GM18520 (cell line): ENCODE measurements at regions not wholly inside any gene's neighbourhood (a gene's known extent, or its start where the extent isn't known, plus 50 kb on each side); places are given as distances from the start of the nearest gene placed in this dataset.
A peak's percentile ranks its signal among the peaks of the same experiment; 100 is the strongest.
"Not testable (repeated sequence)": the region's sequence is repeated elsewhere in the genome, so short reads cannot be mapped to it uniquely, and the experiment has no call there.

ENCODE experiments used
- ATAC-seq: cut with Tn5 transposase; IDR thresholded peaks from one replicate; pipeline ENCODE4 v1.9.1; 2021; ENCODE audit not compliant: unreplicated experiment

DNA sequence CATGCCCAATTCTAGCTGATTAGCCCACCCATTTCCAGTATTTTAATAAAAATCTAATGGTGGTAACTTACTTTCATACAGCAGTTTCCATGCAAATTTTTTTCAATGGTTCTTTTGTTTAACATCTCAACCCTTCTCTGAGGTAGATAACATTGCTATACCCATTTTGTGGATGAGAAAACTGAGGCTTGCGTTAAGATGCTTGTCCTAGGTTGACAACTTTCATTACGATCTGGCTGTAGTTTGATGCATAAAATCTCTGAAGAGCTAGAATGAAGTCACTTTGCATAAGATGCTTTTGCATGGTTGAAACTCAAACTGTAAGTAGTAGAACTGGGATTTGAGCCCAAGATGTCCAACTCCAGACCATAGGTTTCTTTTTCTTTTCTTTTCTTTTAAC is 309.5 kb upstream of the PODXL start:
- no peak for ATAC-seq

DNA sequence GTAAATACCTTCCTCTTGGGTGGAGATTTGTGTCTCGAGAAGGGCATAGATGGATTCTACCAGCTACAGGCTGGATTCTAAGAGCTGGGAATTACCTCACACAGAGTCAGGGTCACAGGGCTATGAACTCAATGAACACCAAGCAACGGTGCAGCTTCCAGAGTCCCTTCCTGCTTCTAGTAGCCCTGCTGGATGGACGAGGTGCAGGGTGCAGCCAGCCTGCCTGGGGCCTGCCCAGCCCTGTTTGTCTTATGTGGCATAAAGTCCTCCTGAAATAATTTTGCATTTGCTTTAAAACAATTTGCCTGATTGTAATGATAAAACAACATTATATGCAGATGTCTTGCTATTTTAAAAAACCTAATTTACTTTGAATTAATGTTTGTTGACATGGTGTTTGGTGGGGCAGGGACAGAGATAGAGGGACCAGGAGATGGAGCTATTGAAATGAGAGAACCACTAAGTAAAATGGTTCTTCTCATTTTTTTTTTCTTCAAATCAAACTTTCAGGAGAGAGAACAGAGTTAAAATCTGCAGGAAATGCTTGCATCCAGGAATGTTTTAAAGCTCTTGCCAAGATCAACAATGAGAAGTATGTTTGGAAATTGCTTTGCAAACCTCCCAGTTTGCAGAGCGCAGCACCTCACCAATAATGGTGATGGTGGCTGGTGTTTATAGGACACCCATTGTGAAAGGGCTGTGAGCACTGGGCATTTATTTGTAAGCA is 305.4 kb upstream of the PODXL start:
- no peak for ATAC-seq

DNA sequence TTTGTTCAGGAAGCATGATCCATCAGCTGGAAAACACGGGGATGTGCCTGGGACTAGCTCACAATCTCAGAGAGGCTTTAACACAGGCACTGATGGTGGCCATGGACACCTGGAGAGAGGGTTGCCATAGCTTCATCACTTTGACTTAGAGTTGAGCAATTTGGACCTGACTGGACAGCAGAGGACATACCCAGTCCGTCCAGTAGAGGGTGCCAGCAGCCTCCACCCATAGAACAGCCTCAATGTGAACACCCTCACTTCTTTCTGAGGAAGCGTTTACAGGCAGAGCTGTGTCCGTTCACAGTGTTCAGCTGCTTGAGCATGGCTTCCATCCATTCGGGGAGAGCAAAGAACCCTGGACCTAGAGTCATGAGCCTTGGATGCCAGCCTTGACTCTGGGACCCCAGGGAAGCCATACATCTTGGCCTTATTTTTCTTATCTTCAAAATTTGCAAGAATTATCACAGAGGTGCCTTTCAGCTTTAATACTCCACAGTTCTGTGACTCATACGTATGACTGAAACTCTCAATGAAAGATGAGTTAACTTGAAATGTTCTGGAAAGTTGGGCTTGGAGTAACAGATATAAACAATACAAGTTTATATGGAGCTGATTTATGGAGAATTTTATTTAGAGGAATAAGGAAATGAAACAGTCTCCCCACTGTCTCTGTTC is 302.9 kb upstream of the PODXL start:
- ATAC-seq, result peak; percentile 67

DNA sequence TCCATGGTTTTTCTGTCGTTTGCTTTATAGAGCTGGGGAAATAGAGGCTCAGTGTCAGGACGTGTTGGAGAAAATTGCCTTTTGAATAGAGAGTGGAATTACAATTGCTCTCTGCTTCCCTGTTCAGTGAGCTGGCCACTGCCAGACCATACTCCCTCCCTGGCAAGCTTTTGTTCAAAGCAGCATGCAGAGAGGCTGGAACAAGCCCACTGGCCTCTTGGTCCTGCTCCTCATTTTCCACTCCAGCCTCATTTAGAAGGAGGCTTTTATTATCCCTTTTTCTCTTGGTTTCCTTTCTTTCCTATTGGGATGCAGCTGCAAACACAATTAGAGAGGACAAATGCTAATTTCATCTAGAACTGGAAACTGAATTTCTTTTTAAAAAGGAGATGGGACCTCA is 302.2 kb upstream of the PODXL start:
- no peak for ATAC-seq

DNA sequence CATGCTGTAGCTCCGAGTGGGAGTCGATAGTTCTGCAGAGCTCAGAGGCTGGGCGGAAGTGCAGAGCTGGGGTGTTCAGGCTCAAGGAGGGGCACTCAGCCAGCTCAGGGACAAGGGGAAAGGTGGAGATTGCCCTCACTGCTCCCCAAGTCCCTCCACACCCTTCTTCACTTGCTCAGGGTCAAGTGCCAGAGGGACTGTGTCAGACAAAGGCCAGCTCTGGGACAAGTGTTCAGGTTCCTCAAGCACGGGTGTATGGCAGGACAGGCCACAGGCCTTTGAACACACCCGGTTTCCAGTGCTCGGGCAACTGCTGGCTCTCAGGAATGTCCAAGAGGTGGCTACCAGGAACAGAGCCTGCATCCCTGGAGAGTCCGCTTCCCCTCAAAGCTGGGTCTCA is 293.0 kb upstream of the PODXL start:
- ATAC-seq, result no peak

DNA sequence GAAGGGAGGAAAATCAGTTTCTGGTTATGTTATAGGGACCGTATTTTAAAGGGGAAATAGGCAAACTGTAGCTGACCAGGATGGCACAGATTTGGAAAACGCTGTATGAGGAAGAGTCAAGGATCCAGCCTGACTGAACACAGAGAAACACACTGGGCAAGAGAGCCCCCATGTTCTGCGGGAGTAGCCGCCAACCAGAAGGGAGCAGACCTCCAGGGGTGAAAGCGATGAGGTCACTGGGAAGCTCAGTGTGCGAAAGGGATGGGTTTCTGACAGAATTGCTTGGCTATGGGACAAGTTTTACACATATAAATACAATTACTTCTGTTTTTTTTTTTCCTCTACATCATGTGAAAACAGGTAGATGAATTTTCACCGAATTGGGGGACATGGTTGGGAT is 291.6 kb upstream of the PODXL start:
- no peak for ATAC-seq

DNA sequence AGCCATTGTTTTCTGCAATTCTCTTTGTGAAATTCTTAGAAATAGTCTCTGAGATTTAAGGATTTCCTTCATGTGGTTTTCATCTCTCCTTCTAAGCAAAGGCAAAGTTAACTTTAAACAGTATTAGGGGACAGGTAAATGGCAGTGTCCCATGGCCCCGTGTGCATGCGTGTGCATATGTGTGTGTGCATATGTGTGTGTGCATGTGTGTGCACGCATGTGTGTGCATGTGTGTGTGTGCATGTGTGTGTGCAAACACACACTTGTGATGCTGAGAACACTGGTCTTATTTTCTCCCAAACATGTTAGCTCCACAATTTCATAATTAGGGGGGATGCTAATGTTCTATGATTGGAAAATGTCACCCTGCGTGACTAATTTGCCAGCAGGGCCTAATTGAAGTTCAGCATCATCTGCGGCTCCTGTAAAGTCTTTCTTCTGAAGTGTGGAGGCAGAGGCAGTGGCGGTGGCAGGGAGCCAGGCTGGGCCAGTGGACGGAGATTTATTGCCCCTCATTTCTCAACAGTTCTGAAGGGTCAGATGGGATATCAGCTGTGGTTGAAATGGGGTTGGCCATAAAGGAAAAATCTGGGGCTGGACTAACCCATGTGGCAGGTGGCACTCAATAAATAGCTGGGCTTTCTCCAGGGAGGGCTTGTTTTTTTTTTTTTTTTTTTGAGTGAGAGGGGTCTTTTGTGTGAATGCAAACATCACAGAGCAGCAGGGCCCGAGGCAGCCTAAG is 289.3 kb upstream of the PODXL start:
- ATAC-seq, result no peak

DNA sequence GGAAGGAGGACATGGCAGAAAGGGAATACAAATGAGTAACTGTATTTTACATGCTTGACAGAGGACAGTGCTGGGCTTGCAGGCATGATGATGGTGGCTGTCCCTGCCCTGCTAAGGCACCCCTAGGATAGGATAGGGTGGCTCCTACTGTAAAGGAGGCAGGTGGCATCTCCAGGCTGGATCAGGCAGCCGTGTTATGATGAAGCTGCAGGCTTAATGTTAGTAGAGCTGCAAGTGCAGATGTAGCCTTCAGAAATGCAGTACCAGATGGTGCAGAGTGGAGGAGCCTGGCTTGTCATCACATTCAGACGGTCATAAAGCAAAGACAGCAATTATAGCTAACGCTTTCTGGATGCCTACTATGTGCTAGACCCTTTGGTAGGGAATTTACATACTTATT is 287.9 kb upstream of the PODXL start:
- ATAC-seq, result no peak

DNA sequence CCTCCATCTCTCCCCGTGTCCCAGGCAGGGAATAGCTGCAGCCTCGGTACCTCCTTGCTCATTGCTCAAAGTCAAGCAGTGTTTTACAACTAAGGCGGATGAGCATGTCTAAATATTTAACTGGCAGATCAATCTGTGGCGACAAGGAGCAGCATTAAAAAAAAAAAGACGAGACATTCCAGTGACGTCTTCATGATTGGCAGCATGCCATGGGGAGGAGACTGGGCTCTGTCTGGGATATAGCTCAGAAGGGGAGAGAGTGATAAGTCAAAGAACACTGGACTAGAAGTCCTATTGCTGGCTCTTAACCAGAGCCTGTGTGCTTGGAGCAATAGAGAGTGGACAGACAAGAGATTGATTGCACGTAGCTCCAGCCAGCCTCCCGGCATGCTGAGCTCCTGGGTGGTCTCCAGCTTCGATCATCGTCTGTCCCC is 287.5 kb upstream of the PODXL start:
- ATAC-seq, result no peak

DNA sequence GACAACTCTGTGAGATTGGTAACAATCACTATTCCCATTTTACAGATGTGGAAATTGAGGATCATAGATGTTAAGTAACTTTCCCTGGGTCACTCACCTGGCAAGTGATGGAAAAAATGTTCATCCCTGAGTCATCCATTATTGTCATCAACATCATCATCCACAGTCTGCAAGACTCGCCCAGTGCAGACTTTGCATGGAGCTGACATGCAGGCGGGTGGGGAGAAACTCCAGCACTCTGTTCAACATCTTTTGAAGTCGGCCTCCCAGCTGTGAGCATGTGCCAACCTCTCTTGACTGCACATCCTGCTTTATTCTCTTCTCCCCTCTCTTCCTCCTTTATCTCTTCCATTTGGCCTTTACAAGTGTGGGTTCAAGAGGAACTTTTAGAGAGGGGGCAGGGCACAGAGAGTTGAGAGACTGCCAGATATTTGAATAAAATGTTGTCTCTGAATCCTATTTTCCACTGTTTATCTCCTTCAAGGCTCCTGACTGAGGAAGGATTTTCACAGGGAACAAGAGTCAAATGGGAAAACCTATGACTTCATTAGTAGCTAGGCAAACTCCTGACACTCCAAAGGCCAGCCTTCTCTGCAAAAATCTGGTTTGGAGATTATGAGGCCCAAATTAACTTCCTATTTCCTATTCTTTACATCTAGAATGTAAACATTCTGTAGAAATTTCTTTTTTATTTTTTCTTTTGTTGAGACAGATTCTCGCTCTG is 283.7 kb upstream of the PODXL start:
- no peak for ATAC-seq

DNA sequence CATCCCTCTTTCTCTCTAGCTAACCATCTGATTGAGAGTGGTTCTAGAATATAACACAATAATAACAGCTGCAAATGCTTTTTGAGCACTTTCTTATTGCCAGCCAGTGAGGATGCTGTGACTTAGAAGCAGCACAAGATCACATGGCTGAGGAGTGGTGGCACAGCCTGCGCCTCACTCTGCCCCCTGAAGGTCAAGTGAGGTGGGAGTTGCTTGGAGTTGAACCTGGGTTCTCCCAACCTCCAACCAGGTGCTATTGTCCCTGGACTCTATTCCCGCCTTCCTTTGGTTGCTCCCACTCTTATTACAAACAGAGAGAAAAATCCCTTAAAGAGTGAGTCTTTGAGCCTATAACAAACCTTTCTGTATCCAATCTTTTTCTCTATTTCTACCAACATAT is 280.3 kb upstream of the PODXL start:
- ATAC-seq, result no peak

DNA sequence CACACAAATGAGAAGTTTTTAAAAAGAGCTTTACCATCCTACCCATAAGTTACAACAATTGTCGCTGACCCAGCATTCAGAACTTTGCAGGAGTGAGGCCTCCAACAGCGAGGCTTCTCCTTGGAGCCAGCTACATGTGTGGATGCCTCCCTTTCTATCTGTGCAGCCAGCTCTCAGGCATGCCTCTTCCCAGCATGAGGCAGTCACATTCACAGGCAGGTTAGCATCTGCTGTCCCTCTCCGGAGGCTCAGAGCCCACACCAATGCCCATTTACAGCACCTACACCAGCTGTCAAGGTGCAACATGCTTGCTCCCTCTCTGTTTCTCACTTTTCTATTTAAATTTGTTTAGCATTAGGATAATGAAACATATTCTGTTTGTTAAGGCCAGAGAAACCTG is 278.7 kb upstream of the PODXL start:
- no peak for ATAC-seq

DNA sequence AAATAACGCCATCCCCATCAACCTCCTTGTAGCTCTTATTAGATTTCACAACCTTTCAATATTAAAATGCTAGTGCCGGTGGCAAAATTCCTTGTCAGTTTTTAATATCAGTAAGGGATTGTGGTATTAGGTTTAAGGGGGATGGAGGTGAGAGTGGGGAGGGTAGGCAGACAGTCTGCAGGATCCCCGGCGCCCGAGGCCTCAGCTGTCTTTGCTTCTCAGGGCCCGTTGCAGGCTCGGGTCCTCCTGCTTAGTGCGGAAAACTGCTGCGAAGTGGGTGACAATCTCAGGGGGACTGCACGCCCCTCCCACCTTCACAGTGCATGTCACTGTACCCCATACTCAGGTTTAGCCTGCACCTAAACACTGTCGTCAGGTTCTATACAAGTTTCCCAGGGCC is 274.3 kb upstream of the PODXL start:
- ATAC-seq, result no peak

DNA sequence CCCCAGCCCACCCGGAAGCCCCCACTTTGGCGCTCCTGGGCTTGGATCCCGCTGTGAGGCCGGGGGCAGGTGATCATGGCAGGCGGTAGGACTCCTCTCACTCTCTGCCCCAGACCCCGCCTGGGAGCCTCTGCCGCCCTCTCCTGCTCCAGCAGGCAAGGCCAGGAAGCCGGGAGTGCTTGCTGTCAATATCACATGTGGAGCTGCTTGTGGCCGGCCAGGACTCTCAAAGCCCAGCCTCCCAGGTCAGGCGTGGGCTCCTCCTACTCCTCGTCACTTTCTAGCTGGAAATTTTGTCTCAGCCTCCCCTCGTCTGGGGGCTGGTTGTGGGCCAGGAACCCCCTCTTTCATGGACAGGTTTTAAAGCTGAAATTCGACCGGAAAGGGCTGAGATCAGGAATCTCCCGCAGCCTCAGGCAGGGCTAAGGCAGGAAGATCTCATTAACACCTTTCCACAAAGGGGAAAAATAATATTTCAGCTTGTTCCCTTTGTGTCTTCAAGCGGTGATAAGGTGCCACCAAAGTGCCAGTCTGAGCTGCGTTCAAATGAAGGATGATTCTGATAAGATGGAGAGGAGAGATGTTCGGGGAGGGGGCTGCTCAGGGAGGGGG is 273.6 kb upstream of the PODXL start:
- no peak for ATAC-seq

DNA sequence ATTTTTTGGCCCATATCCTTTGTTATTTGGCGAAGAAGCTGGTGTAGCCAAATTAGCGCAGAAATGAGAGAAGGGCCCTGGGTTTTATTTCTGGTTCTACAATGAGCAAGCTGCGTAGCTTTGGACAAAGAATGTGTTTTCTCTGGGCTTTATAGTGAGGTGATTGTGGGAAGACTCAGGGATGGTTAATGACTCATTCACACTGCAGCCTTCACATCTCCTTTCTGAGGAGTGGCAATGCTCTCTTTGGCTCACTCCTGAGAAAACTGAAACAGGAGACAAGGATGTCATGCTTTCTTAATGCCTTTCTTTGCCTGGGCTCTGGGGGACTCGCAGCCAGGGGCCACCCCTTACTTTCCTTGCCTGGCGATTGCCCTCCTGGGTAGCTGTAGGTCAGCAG is 271.0 kb upstream of the PODXL start:
- no peak for ATAC-seq

DNA sequence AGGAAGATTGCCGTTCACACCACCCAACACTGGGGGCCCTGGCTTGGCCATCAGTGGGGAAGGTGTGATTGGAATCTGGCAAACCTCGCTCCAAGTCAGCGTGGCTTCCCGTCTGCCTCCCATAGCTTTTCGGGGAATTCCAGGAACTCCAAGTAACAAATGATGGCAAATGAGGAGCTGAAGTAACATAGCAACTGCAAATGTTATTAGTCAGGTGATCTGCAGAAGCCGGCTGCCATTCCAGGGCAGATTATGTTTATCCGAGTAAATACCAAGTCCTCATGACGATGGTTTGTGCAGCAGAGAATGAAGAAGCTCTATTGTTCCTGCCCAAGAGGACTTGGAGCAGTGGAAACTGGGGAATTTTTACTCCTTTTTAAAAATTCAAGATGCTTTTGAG is 270.5 kb upstream of the PODXL start:
- no peak for ATAC-seq

DNA sequence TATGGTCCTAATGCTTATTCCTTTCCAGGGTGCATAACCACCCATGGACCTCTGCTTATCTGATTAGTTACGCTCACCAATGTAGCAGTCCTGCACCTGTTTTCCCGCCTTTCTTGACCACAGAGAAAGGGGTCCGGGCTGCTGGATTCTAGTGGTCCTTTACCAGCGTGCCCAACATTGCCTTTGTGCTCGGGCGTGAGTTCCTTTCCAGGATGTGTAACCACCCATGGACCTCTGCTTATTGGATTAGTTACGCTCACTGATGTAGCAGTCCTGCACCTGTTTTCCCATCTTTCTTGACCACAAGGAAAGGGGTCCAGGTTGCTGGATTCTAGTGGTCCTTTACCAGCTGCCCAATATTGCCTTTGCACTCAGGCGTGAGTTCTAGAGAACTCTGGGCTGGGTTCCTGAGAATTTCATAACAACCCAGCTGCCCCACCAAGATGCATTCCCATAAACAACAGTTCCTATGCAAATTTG is 267.6 kb upstream of the PODXL start:
- not testable (repeated sequence) for ATAC-seq

DNA sequence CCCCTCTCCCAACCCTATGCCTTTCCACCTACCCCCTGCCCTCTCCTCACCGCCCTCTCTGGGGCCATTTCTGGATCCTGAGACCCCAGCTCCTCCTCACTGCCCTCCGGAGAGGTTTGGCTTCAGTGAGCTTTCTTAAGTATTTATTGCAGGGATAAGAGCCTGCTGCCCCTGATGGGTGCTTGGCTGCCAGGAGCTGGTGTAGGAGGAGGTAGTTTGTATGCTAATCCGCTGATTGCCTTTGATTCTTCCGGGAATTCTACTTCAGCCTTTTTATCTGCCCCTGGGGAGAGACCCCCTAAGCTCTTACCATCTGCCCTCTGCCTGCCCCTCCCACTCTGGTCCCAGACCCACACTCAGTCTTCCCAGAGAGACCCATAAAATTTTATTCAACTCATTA is 263.5 kb upstream of the PODXL start:
- ATAC-seq, result no peak

DNA sequence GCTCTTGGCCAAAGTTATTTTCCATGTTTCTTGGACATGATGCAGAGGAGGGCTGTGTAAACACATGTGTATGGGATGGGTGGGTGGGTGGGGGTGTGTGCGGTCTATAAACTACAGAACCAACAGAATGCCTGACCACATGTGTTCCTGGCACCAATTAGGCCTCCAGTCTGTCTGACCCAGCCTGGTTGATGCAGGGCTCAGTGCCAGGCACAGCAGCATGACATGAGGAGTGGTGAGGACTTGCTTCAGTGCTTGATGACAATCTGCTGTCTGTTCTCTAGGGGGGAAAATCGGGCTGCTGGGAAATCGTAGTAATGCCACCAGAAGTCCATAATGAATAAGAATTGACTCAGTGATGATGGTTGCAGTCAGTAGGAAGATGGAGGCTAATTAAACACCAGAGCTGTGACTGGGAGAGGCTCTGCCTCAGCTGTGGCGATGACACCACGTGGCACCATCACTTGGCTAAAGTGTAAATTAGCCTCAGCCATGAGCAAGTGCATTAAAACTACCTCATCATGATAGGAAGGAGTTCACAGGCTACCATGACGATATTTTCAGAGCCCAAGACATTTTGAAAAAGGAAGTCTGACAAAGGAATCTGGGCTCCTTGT is 260.1 kb upstream of the PODXL start:
- no peak for ATAC-seq

DNA sequence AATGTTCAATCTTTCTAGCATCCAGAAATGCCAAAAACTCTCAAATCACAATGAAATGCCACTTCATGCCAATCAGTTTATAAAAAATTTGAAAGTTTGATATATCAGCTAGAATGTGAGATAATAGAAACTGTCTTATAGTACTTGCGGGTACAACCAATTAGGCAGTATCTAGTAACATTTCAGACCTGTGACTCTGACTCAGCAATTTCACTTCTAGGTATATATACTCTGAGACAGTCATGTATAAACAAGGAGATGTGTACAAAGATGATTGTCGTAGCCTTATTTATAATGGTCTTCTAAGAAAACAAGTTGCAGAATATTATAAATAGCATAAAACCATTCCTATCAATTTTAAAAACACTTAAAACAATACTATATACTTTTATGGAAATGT is 252.3 kb upstream of the PODXL start:
- ATAC-seq, result no peak

DNA sequence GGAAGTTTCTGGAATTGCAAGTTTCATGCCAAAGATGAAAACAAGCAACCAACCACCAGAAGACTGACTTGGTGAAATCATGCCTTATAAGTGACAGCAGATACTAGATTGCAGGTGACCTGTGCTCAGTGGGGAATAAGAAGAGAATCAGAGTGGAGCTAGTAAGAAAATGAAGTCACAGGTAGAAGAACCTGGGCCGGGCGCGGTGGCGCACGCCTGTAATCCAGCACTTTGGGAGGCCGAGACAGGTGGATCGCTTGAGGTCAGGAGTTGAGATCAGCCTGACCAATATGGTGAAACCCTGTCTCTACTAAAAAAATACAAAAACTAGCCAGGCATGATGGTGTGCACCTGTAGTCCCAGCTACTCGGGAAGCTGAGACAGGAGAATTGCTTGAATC is 251.7 kb upstream of the PODXL start:
- ATAC-seq, result not testable (repeated sequence)
